Stomach (tissue), 4 donors: ENCODE measurements at regions not wholly inside any gene's neighbourhood (a gene's known extent, or its start where the extent isn't known, plus 50 kb on each side); places are given as distances from the start of the nearest gene placed in this dataset.

Source experiments
- POLR2A ChIP-seq, 4 donors: fragments of 450-650 bp; IDR thresholded peaks; one replicate each; pipeline ENCODE4 v1.6.1; 2016; ENCODE audit warnings: antibody characterized with exemption in 4 of 4, control low read depth in 2 of 4, mild to moderate bottlenecking in 1 of 4, moderate library complexity in 1 of 4
- TF ChIP-seq, protein P1 (sequence below), 7 experiments: fragments of 450-650 bp in 4 of 7; fragments of 200-600 bp in 3 of 7; sonication (generic) in 3 of 7; IDR thresholded peaks; one replicate each; pipeline ENCODE4 v1.5.1; 2016 to 2019; ENCODE audit warnings: antibody characterized with exemption in 7 of 7, control low read depth in 2 of 7, mild to moderate bottlenecking in 1 of 7

DNA sequence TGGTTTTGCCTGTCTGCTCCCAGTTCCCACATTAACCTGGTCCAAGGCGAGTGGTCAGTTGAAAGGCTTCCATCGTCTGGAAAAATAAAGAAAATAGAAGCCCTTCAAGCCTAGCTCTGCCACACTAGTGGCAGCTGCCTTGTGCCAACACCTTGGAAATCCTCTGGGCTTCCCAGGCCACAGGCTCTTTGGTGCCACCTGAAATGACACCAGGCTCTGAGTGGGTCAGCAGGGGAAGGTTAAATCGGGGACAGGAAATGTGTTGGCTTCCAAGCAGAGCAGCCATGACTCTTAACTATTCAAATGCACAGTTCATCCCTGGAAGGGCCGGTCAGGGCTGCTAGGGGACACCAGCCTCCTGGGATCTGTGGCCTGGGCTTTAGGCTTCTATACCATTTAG lies 558.7 kb downstream of the MATN1 start:
- TF ChIP-seq, protein P1, sequence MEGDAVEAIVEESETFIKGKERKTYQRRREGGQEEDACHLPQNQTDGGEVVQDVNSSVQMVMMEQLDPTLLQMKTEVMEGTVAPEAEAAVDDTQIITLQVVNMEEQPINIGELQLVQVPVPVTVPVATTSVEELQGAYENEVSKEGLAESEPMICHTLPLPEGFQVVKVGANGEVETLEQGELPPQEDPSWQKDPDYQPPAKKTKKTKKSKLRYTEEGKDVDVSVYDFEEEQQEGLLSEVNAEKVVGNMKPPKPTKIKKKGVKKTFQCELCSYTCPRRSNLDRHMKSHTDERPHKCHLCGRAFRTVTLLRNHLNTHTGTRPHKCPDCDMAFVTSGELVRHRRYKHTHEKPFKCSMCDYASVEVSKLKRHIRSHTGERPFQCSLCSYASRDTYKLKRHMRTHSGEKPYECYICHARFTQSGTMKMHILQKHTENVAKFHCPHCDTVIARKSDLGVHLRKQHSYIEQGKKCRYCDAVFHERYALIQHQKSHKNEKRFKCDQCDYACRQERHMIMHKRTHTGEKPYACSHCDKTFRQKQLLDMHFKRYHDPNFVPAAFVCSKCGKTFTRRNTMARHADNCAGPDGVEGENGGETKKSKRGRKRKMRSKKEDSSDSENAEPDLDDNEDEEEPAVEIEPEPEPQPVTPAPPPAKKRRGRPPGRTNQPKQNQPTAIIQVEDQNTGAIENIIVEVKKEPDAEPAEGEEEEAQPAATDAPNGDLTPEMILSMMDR (IDR thresholded peaks at IDR 0.05): no peak
- TF ChIP-seq POLR2A (IDR thresholded peaks at IDR 0.05): no peak
